ENCODE measurements at regions not wholly inside any gene's neighbourhood (a gene's known extent, or its start where the extent isn't known, plus 50 kb on each side); places are given as distances from the start of the nearest gene placed in this dataset.

DNA sequence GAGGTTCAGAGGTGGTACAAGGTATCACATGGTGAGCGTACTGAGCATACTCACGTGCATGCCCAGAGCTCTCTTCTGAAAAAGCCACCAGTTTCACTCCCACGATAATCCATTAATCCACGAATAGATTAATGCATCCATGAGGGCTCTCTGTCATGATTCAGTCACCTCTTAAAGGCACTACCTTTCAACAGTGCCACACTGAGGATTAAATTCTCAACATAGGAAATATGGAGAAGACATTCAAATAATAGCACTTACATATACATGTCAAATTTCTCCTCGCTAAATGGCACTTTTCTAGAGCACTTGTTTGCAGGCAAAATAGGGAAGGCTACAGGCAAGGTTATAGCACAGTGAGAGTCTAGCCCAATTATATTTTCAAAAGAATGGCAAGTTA lies 825.9 kb downstream of the TRIB2 start:
- no peak for TF ChIP-seq EP300 (IDR thresholded peaks at IDR 0.05)
- TF ChIP-seq, protein P1, sequence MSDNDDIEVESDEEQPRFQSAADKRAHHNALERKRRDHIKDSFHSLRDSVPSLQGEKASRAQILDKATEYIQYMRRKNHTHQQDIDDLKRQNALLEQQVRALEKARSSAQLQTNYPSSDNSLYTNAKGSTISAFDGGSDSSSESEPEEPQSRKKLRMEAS (IDR thresholded peaks at IDR 0.05), result no peak

Measured in A549 (cell line).